ENCODE measurements at regions not wholly inside any gene's neighbourhood (a gene's known extent, or its start where the extent isn't known, plus 50 kb on each side); places are given as distances from the start of the nearest gene placed in this dataset.

GRCh38 chr6:16955899-16956298 lies 146.0 kb upstream of the STMND1 start:
- no peak for DNase-seq (ENCODE audit: low spot score in 2 of 2)
- no peaks in the 10 kb centered on the region for H3K27me3 ChIP-seq
- 72% methylated on average over 5 of the region's 5 CpGs for WGBS
- no peak for TF ChIP-seq EP300 (IDR thresholded peaks at IDR 0.05)
- no peak for TF ChIP-seq CTCF (IDR thresholded peaks at IDR 0.05)
- TF ChIP-seq POLR2AphosphoS5 (IDR thresholded peaks at IDR 0.05), result no peak
- no peak overlapping the region for H3K4me3 ChIP-seq
- H3K27ac ChIP-seq, result no peak overlapping the region
- no peaks in the 10 kb centered on the region for H3K36me3 ChIP-seq
- H3K9me3 ChIP-seq, result no peaks in the 10 kb centered on the region
- no peaks in the 10 kb centered on the region for H3K4me1 ChIP-seq

- Histone ChIP-seq H3K4me3 (no peak overlapping the region), H3K27me3 (no peaks in the 10 kb centered on the region), H3K36me3 (no peaks in the 10 kb centered on the region), H3K27ac (no peak overlapping the region), H3K4me1 (peaks cover 8% of the 10 kb centered on the region), H3K9me3 (no peaks in the 10 kb centered on the region)
- no peak for TF ChIP-seq CTCF (IDR thresholded peaks at IDR 0.05)
- no peak for TF ChIP-seq EP300 (IDR thresholded peaks at IDR 0.05)
- TF ChIP-seq POLR2A (IDR thresholded peaks at IDR 0.05), result no peak
- TF ChIP-seq POLR2AphosphoS5 (IDR thresholded peaks at IDR 0.05), result no peak
- 48% methylated on average over 2 of the region's 2 CpGs for WGBS
- DNase-seq (ENCODE audit: low spot score in 2 of 2), result no peak
Observed at GRCh38 chr6:16953905-16954304, 147.9 kb upstream of the STMND1 start.

GRCh38 chr6:16953446-16953845 lies 148.4 kb upstream of the STMND1 start:
- H3K9me3 ChIP-seq, result no peaks in the 10 kb centered on the region
- H3K27me3 ChIP-seq, result no peaks in the 10 kb centered on the region
- H3K4me1 ChIP-seq, result peaks cover 8% of the 10 kb centered on the region
- TF ChIP-seq EP300 (IDR thresholded peaks at IDR 0.05), result no peak
- TF ChIP-seq CTCF (IDR thresholded peaks at IDR 0.05), result no peak
- no peak for TF ChIP-seq POLR2A (IDR thresholded peaks at IDR 0.05)
- no peak for TF ChIP-seq POLR2AphosphoS5 (IDR thresholded peaks at IDR 0.05)
- no peaks in the 10 kb centered on the region for H3K36me3 ChIP-seq
- DNase-seq (ENCODE audit: low spot score in 2 of 2), result no peak
- WGBS, result 89% methylated on average over 1 of the region's 1 CpG
- no peak overlapping the region for H3K4me3 ChIP-seq
- no peak overlapping the region for H3K27ac ChIP-seq

- no peak overlapping the region for H3K4me3 ChIP-seq
- no peak for DNase-seq (ENCODE audit: low spot score in 2 of 2)
- no peaks in the 10 kb centered on the region for H3K9me3 ChIP-seq
- no peak overlapping the region for H3K27ac ChIP-seq
- H3K27me3 ChIP-seq, result no peaks in the 10 kb centered on the region
- H3K4me1 ChIP-seq, result peaks cover 18% of the 10 kb centered on the region
- 80% methylated on average over 1 of the region's 1 CpG for WGBS
- no peaks in the 10 kb centered on the region for H3K36me3 ChIP-seq
- TF ChIP-seq EP300 (IDR thresholded peaks at IDR 0.05) (no peak), POLR2AphosphoS5 (IDR thresholded peaks at IDR 0.05) (no peak), CTCF (IDR thresholded peaks at IDR 0.05) (no peak), POLR2A (IDR thresholded peaks at IDR 0.05) (no peak)
Observed at GRCh38 chr6:16950825-16951495, 150.9 kb upstream of the STMND1 start.

- TF ChIP-seq EP300 (IDR thresholded peaks at IDR 0.05) (no peak), CTCF (IDR thresholded peaks at IDR 0.05) (no peak), POLR2AphosphoS5 (IDR thresholded peaks at IDR 0.05) (no peak), POLR2A (IDR thresholded peaks at IDR 0.05) (no peak)
- Histone ChIP-seq H3K4me3 (no peak overlapping the region), H3K9me3 (no peaks in the 10 kb centered on the region), H3K36me3 (no peaks in the 10 kb centered on the region), H3K4me1 (peaks cover 20% of the 10 kb centered on the region), H3K27me3 (no peaks in the 10 kb centered on the region), H3K27ac (no peak overlapping the region)
- DNase-seq (ENCODE audit: low spot score in 2 of 2), result no peak
- 100% methylated on average over 1 of the region's 2 CpGs for WGBS
Observed at GRCh38 chr6:16950302-16950701, 151.5 kb upstream of the STMND1 start.

All from suprapubic skin (tissue), 4 donors.